Mesenchymal stem cell (in vitro differentiated cells and primary cell): ENCODE measurements at regions not wholly inside any gene's neighbourhood (a gene's known extent, or its start where the extent isn't known, plus 50 kb on each side); places are given as distances from the start of the nearest gene placed in this dataset.

ENCODE experiments used
- DNase-seq: peaks from one replicate; pipeline ENCODE4 v3.0.0-alpha.2; 2013
- H2AFZ ChIP-seq: one replicate; pipeline ENCODE4 v1.6.1; 2013; ENCODE audit warnings: low read depth, mild to moderate bottlenecking, control low read depth, inconsistent platforms, low read length, moderate library complexity
- H2AK5ac ChIP-seq: 2 replicates; pipeline ENCODE4 v1.6.1; 2013; ENCODE audit warnings: low read length, moderate library complexity, mild to moderate bottlenecking, inconsistent platforms; ENCODE audit not compliant: severe bottlenecking
- H2BK120ac ChIP-seq: one replicate; pipeline ENCODE4 v1.6.1; 2013; ENCODE audit warnings: low read depth, mild to moderate bottlenecking, inconsistent platforms, low read length, moderate library complexity
- H2BK12ac ChIP-seq, 2 experiments: one replicate each; pipeline ENCODE4 v1.6.1; 2013; ENCODE audit warnings: inconsistent platforms in 2 of 2, low read length in 2 of 2, mild to moderate bottlenecking in 2 of 2, moderate library complexity in 2 of 2, control low read depth in 1 of 2
- H2BK15ac ChIP-seq: one replicate; pipeline ENCODE4 v1.6.1; 2013; ENCODE audit warnings: mild to moderate bottlenecking, low read depth, inconsistent platforms; ENCODE audit not compliant: poor library complexity, severe bottlenecking
- H2BK5ac ChIP-seq: 2 replicates; pipeline ENCODE4 v1.6.1; 2013; ENCODE audit warnings: low read depth, mild to moderate bottlenecking, low read length, control low read depth, inconsistent platforms; ENCODE audit not compliant: poor library complexity, severe bottlenecking
- H3K14ac ChIP-seq, 2 experiments: one replicate each; pipeline ENCODE4 v1.6.1; 2013; ENCODE audit warnings: inconsistent platforms in 2 of 2, low read length in 2 of 2, control low read depth in 1 of 2, mild to moderate bottlenecking in 1 of 2, moderate library complexity in 1 of 2
- H3K18ac ChIP-seq, 2 experiments: one replicate each; pipeline ENCODE4 v1.6.1; 2013; ENCODE audit warnings: inconsistent platforms in 2 of 2, low read length in 2 of 2, control low read depth in 1 of 2, low read depth in 1 of 2, mild to moderate bottlenecking in 1 of 2
- H3K23ac ChIP-seq, 2 experiments: one replicate each; pipeline ENCODE4 v1.6.1; 2013; ENCODE audit warnings: inconsistent platforms in 2 of 2, low read length in 2 of 2, mild to moderate bottlenecking in 2 of 2, moderate library complexity in 2 of 2, control low read depth in 1 of 2
- H3K27ac ChIP-seq: 2 replicates; pipeline ENCODE4 v1.5.1; 2013; ENCODE audit warnings: mild to moderate bottlenecking, moderate library complexity, low read length, control low read depth, inconsistent platforms; ENCODE audit not compliant: poor library complexity, severe bottlenecking
- H3K27me3 ChIP-seq, 2 experiments: 2 replicates each; pipeline versions ENCODE4 v1.6.1 to v1.7.0; 2013; ENCODE audit warnings: low read length in 2 of 2, mild to moderate bottlenecking in 2 of 2, moderate library complexity in 2 of 2, control low read depth in 1 of 2, inconsistent platforms in 1 of 2; ENCODE audit not compliant: control insufficient read depth in 1 of 2, insufficient read depth in 1 of 2
- H3K36me3 ChIP-seq, 2 experiments: 2 replicates each; pipeline versions ENCODE4 v1.6.1 to v1.7.0; 2013; ENCODE audit warnings: low read length in 2 of 2, control low read depth in 1 of 2, inconsistent platforms in 1 of 2, low read depth in 1 of 2, mild to moderate bottlenecking in 1 of 2; ENCODE audit not compliant: insufficient read depth in 2 of 2, control insufficient read depth in 1 of 2
- H3K4ac ChIP-seq, 2 experiments: one replicate each; pipeline ENCODE4 v1.6.1; 2013; ENCODE audit warnings: inconsistent platforms in 2 of 2, low read length in 2 of 2, mild to moderate bottlenecking in 2 of 2, moderate library complexity in 2 of 2, control low read depth in 1 of 2, low read depth in 1 of 2
- H3K4me1 ChIP-seq: 2 replicates; pipeline ENCODE4 v1.6.1; 2013; ENCODE audit warnings: low read depth, low read length, control low read depth; ENCODE audit not compliant: control insufficient read depth, insufficient read depth
- H3K4me2 ChIP-seq: 2 replicates; pipeline ENCODE4 v1.6.1; 2013; ENCODE audit warnings: low read length, mild to moderate bottlenecking, inconsistent platforms; ENCODE audit not compliant: poor library complexity, severe bottlenecking
- H3K4me3 ChIP-seq, 2 experiments: 2 replicates each; pipeline versions ENCODE4 v1.5.1 to v1.7.0; 2013; ENCODE audit warnings: low read length in 2 of 2, mild to moderate bottlenecking in 2 of 2, control low read depth in 1 of 2, low read depth in 1 of 2; ENCODE audit not compliant: insufficient read depth in 1 of 2
- H3K79me1 ChIP-seq: replicated peaks from 2 replicates; pipeline ENCODE4 v1.6.1; 2013; ENCODE audit warnings: mild to moderate bottlenecking, control low read depth, low read length, inconsistent platforms; ENCODE audit not compliant: poor library complexity, severe bottlenecking
- H3K9ac ChIP-seq: 2 replicates; pipeline ENCODE4 v1.7.0; 2013; ENCODE audit warnings: mild to moderate bottlenecking, low read length, moderate library complexity
- H3K9me3 ChIP-seq: 2 replicates; pipeline ENCODE4 v1.7.0; 2013; ENCODE audit warnings: mild to moderate bottlenecking, low read length; ENCODE audit not compliant: control insufficient read depth
- H4K8ac ChIP-seq: one replicate; pipeline ENCODE4 v1.6.1; 2013; ENCODE audit warnings: inconsistent platforms, mild to moderate bottlenecking, low read length, moderate library complexity
- H4K91ac ChIP-seq: one replicate; pipeline ENCODE4 v1.6.1; 2013; ENCODE audit warnings: mild to moderate bottlenecking, low read length, inconsistent platforms
- WGBS: methylation state at CpG from one replicate; pipeline ENCODE4 v1.1.7; 2013; ENCODE audit warnings: mixed read lengths; 5-methylcytosine and 5-hydroxymethylcytosine counted together

DNA sequence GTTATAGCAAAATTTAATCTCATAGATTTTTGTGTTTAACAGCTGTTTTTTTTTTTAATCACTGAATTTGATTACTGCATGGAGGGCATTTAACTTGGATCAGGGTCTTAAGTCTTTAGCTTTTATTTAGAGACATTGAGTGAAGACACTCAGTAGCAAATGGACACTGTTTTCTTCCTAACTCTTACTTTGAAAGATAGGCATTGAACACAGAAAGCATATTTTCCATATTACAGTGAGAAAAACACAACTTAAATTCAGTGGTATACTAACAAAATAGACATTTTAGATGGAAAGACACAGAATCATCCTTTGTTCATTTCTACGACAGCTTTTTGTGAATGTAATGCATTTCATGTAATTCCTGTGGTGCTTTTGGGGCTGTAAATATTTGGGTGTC, 571.8 kb downstream of the PRKD1 start:
- 85% methylated on average over 1 of the region's 1 CpG for WGBS
- H3K36me3 ChIP-seq = no peaks in the 10 kb centered on the region
- no peaks in the 10 kb centered on the region for H3K79me1 ChIP-seq
- H2AFZ ChIP-seq = no peak overlapping the region
- no peak overlapping the region for H2BK12ac ChIP-seq
- H4K91ac ChIP-seq = no peak overlapping the region
- no peak overlapping the region for H3K9ac ChIP-seq
- no peaks in the 10 kb centered on the region for H3K9me3 ChIP-seq
- H3K27me3 ChIP-seq = no peaks in the 10 kb centered on the region
- no peak overlapping the region for H2BK15ac ChIP-seq
- no peak overlapping the region for H2BK120ac ChIP-seq
- no peak overlapping the region for H3K27ac ChIP-seq
- H3K4ac ChIP-seq = no peak overlapping the region
- H4K8ac ChIP-seq = no peak overlapping the region
- no peak overlapping the region for H2AK5ac ChIP-seq
- no peak overlapping the region for H2BK5ac ChIP-seq
- H3K4me1 ChIP-seq = no peaks in the 10 kb centered on the region
- H3K14ac ChIP-seq = no peak overlapping the region
- H3K23ac ChIP-seq = no peak overlapping the region
- H3K4me3 ChIP-seq = no peak overlapping the region
- no peak overlapping the region for H3K18ac ChIP-seq
- H3K4me2 ChIP-seq = no peak overlapping the region
- DNase-seq = no peak

DNA sequence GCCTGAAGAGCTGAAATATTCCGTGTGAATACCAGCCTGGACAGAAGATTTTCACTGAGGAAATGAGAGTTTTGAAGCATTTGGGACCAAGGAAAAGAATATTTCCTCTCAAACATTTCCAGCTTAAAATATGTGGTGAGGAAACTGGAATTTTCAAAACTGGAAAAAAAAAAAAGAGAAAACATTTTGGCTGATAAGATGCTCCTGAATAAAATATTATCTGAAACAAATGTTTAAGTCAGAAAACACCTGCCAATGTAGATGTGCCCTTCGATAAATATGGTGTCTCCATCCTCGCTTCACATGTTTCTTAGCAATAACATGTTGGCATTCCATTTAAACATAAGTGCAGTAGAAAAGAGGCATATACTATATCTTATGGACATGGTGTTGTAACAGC, 567.0 kb downstream of the PRKD1 start:
- no peak overlapping the region for H3K4ac ChIP-seq
- no peak overlapping the region for H4K91ac ChIP-seq
- no peak overlapping the region for H2AK5ac ChIP-seq
- H4K8ac ChIP-seq = no peak overlapping the region
- H2BK15ac ChIP-seq = no peak overlapping the region
- no peak overlapping the region for H2BK5ac ChIP-seq
- H2AFZ ChIP-seq = no peak overlapping the region
- no peaks in the 10 kb centered on the region for H3K9me3 ChIP-seq
- H3K18ac ChIP-seq = no peak overlapping the region
- no peak overlapping the region for H2BK120ac ChIP-seq
- no peak for DNase-seq
- WGBS = 17% methylated on average over 1 of the region's 3 CpGs
- no peaks in the 10 kb centered on the region for H3K27me3 ChIP-seq
- no peak overlapping the region for H3K14ac ChIP-seq
- no peaks in the 10 kb centered on the region for H3K4me1 ChIP-seq
- H3K36me3 ChIP-seq = no peaks in the 10 kb centered on the region
- H3K27ac ChIP-seq = no peak overlapping the region
- no peak overlapping the region for H2BK12ac ChIP-seq
- H3K4me2 ChIP-seq = no peak overlapping the region
- no peak overlapping the region for H3K9ac ChIP-seq
- no peaks in the 10 kb centered on the region for H3K79me1 ChIP-seq
- no peak overlapping the region for H3K23ac ChIP-seq
- no peak overlapping the region for H3K4me3 ChIP-seq

DNA sequence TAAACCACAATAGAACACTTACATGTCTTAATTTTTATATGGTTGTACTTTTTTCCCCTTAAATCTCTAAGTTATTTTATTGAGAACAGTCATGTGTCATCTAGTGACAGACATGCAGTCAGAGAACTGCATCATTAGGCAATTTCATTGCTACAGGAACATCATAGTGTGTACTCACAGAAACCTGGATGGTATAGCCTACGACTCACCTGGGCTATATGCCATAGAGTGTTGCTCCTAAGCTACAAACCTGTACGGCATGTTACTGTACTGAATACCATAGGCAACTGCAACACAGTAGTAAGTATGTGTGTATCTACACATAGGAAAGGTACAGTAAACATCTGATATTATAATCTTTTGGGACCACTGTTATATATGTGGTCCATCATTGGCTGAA, 557.6 kb downstream of the PRKD1 start:
- H3K27ac ChIP-seq = no peak overlapping the region
- 44% methylated on average over 1 of the region's 2 CpGs for WGBS

DNA sequence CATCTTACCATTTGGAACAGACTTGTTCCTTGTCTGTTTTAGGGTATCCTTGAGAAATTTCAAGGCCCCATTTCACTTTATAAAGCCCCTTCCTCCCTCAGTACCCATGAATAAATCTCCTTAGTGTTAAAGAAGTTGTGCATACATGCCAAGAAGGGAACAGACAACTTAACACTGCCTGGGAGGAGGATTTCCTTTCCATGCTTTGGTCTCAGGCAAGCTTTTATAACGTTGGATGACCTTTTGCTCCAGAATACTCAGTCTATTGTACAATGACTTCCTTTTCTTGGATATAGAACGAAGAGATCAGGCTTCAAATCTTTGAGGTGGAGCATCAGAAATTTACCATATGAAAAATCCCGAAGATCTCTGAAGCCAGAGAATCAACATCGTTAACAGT, 551.4 kb downstream of the PRKD1 start:
- no peak for DNase-seq
- Histone ChIP-seq H3K79me1 (no peaks in the 10 kb centered on the region), H3K14ac (no peak overlapping the region), H3K36me3 (no peaks in the 10 kb centered on the region), H3K23ac (no peak overlapping the region), H3K4me1 (no peaks in the 10 kb centered on the region), H2BK120ac (no peak overlapping the region), H2AK5ac (no peak overlapping the region), H2BK15ac (no peak overlapping the region), H3K9me3 (no peaks in the 10 kb centered on the region), H3K27me3 (no peaks in the 10 kb centered on the region), H3K27ac (no peak overlapping the region), H3K4me2 (no peak overlapping the region), H2BK12ac (no peak overlapping the region), H2BK5ac (no peak overlapping the region), H2AFZ (no peak overlapping the region), H4K91ac (no peak overlapping the region), H3K4ac (no peak overlapping the region), H3K9ac (no peak overlapping the region), H3K18ac (no peak overlapping the region), H4K8ac (no peak overlapping the region), H3K4me3 (no peak overlapping the region)
- 31% methylated on average over 2 of the region's 4 CpGs for WGBS

More for the DNA sequence above, 557.6 kb downstream of the PRKD1 start:
- no peak overlapping the region for H2BK5ac ChIP-seq
- no peak overlapping the region for H3K4me3 ChIP-seq
- no peak overlapping the region for H3K18ac ChIP-seq
- no peak overlapping the region for H4K91ac ChIP-seq
- H3K79me1 ChIP-seq = no peaks in the 10 kb centered on the region
- H2BK12ac ChIP-seq = no peak overlapping the region
- H2AFZ ChIP-seq = no peak overlapping the region
- H4K8ac ChIP-seq = no peak overlapping the region
- no peak overlapping the region for H2BK15ac ChIP-seq
- H2BK120ac ChIP-seq = no peak overlapping the region
- no peak overlapping the region for H3K4me2 ChIP-seq
- no peak overlapping the region for H3K14ac ChIP-seq
- no peak for DNase-seq
- H2AK5ac ChIP-seq = no peak overlapping the region
- H3K4ac ChIP-seq = no peak overlapping the region
- H3K9me3 ChIP-seq = no peaks in the 10 kb centered on the region
- no peak overlapping the region for H3K9ac ChIP-seq
- H3K4me1 ChIP-seq = no peaks in the 10 kb centered on the region
- H3K27me3 ChIP-seq = no peaks in the 10 kb centered on the region
- no peak overlapping the region for H3K23ac ChIP-seq
- no peaks in the 10 kb centered on the region for H3K36me3 ChIP-seq
